PC-9 (cell line): ENCODE measurements at regions not wholly inside any gene's neighbourhood (a gene's known extent, or its start where the extent isn't known, plus 50 kb on each side); places are given as distances from the start of the nearest gene placed in this dataset.

ENCODE experiments used
- BruUV-seq: library from RNA; stranded (reverse); fragments of 400-500 nt; replicated peaks from 2 replicates; lab custom pipeline; 2021; lab: Mats Ljungman, UMichigan
- CTCF ChIA-PET: fragments of 300-600 bp; sonication (Branson Sonifier 250); formaldehyde crosslinking; loops from one replicate; lab custom pipeline; 2022; ENCODE audit warnings: antibody characterized with exemption; lab: Charles Lee
- POLR2A ChIA-PET: fragments of 300-600 bp; sonication (Branson Sonifier 250); formaldehyde crosslinking; loops from one replicate; lab custom pipeline; 2022; ENCODE audit warnings: antibody characterized with exemption; ENCODE audit not compliant: unreplicated experiment; lab: Charles Lee
- DNase-seq, 2 experiments: peaks; one replicate each; pipeline versions ENCODE4 v3.0.0 to v3.0.0-alpha.2; 2015 to 2022; ENCODE audit warnings: mixed read lengths in 1 of 2
- H2AFZ ChIP-seq: fragments of 200-600 bp; sonication (generic); 2 replicates; pipeline ENCODE4 v1.8.1; 2017; ENCODE audit warnings: antibody characterized with exemption
- H3F3A ChIP-seq: fragments of 200-600 bp; sonication (generic); 2 replicates; pipeline ENCODE4 v1.8.1; 2017; ENCODE audit warnings: antibody characterized with exemption, mild to moderate bottlenecking, low read depth; ENCODE audit not compliant: insufficient read depth
- H3K27ac ChIP-seq: fragments of 200-600 bp; sonication (generic); 2 replicates; pipeline ENCODE4 v1.6.1; 2016; ENCODE audit warnings: mixed run types
- H3K27me3 ChIP-seq: fragments of 200-600 bp; sonication (generic); 2 replicates; pipeline ENCODE4 v1.6.1; 2016; ENCODE audit warnings: low read depth, mixed run types; ENCODE audit not compliant: insufficient read depth
- H3K36me3 ChIP-seq: fragments of 200-600 bp; sonication (generic); 2 replicates; pipeline ENCODE4 v1.6.1; 2016; ENCODE audit warnings: low read depth, mixed run types
- H3K4me1 ChIP-seq: fragments of 200-600 bp; sonication (generic); replicated peaks from 2 replicates; pipeline ENCODE4 v1.6.1; 2016; ENCODE audit warnings: mixed run types; ENCODE audit not compliant: insufficient read depth
- H3K4me2 ChIP-seq: fragments of 200-600 bp; sonication (generic); 2 replicates; pipeline ENCODE4 v1.6.1; 2017; ENCODE audit warnings: mixed run types
- H3K4me3 ChIP-seq: fragments of 200-600 bp; sonication (generic); 2 replicates; pipeline ENCODE4 v1.6.1; 2016; ENCODE audit warnings: mixed run types
- H3K79me2 ChIP-seq: fragments of 200-600 bp; sonication (generic); 2 replicates; pipeline ENCODE4 v1.6.1; 2017; ENCODE audit warnings: low read depth, mixed run types
- H3K9me2 ChIP-seq: fragments of 200-600 bp; sonication (generic); 2 replicates; pipeline ENCODE4 v1.8.1; 2017; ENCODE audit warnings: mild to moderate bottlenecking; ENCODE audit not compliant: insufficient read depth
- H3K9me3 ChIP-seq: fragments of 200-600 bp; sonication (generic); 2 replicates; pipeline ENCODE4 v1.8.1; 2016; ENCODE audit warnings: low read depth; ENCODE audit not compliant: insufficient read depth
- H4K20me1 ChIP-seq: fragments of 200-600 bp; sonication (generic); 2 replicates; pipeline ENCODE4 v1.8.1; 2017; ENCODE audit not compliant: insufficient read depth
- CTCF ChIP-seq: fragments of 200-600 bp; sonication (generic); conservative IDR thresholded peaks from 2 replicates; pipeline ENCODE4 v1.6.1; 2017; ENCODE audit warnings: mixed run types, antibody characterized with exemption, mild to moderate bottlenecking, moderate library complexity
- EZH2 ChIP-seq: fragments of 200-600 bp; sonication (generic); IDR thresholded peaks from 2 replicates; pipeline ENCODE4 v1.8.0; 2017; ENCODE audit warnings: antibody characterized with exemption, low read depth
- intact Hi-C: fragments of 100-400 bp; cut with micrococcal nuclease; formaldehyde crosslinking; loops from one replicate; pipeline ENCODE4 v1.10.0; 2022; ENCODE audit not compliant: unreplicated experiment

DNA sequence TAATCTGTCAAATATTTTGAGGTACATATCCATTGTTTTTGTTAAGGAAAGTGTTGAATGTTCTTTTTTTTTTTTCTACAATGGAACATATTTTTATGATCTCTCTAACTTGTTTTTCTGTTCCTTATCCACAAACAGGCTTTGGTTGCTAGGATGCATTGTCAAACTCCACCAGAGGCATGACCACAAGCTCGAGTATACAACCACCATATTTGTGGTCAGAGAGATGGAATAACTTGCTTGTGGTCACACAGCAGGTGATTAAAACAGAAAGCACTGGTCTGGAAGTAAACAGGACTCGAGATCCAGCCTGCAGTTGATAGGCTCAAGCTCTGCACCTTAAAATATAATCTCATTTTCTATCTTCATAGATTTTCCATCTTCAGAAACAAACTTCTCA lies 105.8 kb upstream of the ADAMTS18 start:
- Histone ChIP-seq H3K4me2 (no peak overlapping the region), H3K79me2 (no peaks in the 10 kb centered on the region), H3K4me3 (no peak overlapping the region), H3F3A (no peaks in the 10 kb centered on the region), H3K27me3 (peaks cover 51% of the 10 kb centered on the region), H3K36me3 (no peaks in the 10 kb centered on the region), H4K20me1 (no peaks in the 10 kb centered on the region), H3K9me2 (no peaks in the 10 kb centered on the region), H3K9me3 (no peaks in the 10 kb centered on the region), H3K4me1 (no peaks in the 10 kb centered on the region), H3K27ac (no peak overlapping the region), H2AFZ (no peak overlapping the region)
- POLR2A ChIA-PET = interaction anchor here (0.7 kb wide), 1 partner anchor 20 kb away, joined by 4 read pairs; no protein-coding TSS in a partner anchor
- BruUV-seq = no TSS peak
- intact Hi-C loops = no loop called here
- CTCF ChIA-PET = no interaction called here
- TF ChIP-seq CTCF (no peak), EZH2 (no peak)
- no peak for DNase-seq

DNA sequence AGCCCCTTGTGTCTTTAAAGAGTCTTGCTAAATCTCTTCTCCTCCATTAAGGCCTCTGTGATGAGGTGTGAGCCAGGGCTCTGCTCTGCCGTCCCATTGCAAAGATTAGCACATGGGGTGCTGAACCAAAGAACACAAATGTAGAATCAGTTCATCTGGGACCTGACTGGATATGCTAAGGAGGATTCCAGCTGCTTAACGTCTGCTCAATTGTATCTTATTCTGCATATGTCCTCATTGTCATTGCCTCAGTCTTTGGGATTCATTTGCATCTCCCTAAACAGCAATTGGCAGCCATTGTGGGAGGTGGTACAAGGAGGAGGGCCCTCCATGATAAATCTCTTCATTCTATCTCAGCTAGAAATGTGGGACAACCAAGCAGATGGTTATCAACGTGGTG lies 106.3 kb upstream of the ADAMTS18 start:
- ChIA-PET POLR2A (interaction anchor here (0.7 kb wide), 1 partner anchor 19 kb away, joined by 4 read pairs; no protein-coding TSS in a partner anchor), CTCF (no interaction called here)
- Histone ChIP-seq H4K20me1 (no peaks in the 10 kb centered on the region), H3K9me3 (no peaks in the 10 kb centered on the region), H3K79me2 (no peaks in the 10 kb centered on the region), H2AFZ (no peak overlapping the region), H3K4me3 (no peak overlapping the region), H3K27ac (no peak overlapping the region), H3K4me2 (no peak overlapping the region), H3F3A (no peaks in the 10 kb centered on the region), H3K9me2 (no peaks in the 10 kb centered on the region), H3K36me3 (no peaks in the 10 kb centered on the region), H3K4me1 (no peaks in the 10 kb centered on the region), H3K27me3 (peaks cover 55% of the 10 kb centered on the region)
- TF ChIP-seq EZH2 (no peak), CTCF (no peak)
- BruUV-seq = no TSS peak
- intact Hi-C loops = no loop called here
- DNase-seq = no peak

- DNase-seq = no peak
- TF ChIP-seq CTCF = no peak
- no peak for TF ChIP-seq EZH2
- H3K9me3 ChIP-seq = no peaks in the 10 kb centered on the region
- ChIA-PET POLR2A (no interaction called here), CTCF (no interaction called here)
- H4K20me1 ChIP-seq = no peaks in the 10 kb centered on the region
- H3K4me2 ChIP-seq = no peak overlapping the region
- H3K9me2 ChIP-seq = no peaks in the 10 kb centered on the region
- no peaks in the 10 kb centered on the region for H3K4me1 ChIP-seq
- no TSS peak for BruUV-seq
- no peaks in the 10 kb centered on the region for H3K36me3 ChIP-seq
- no peak overlapping the region for H2AFZ ChIP-seq
- no peaks in the 10 kb centered on the region for H3F3A ChIP-seq
- H3K27me3 ChIP-seq = peaks cover 77% of the 10 kb centered on the region
- no peak overlapping the region for H3K4me3 ChIP-seq
- no peak overlapping the region for H3K27ac ChIP-seq
- H3K79me2 ChIP-seq = no peaks in the 10 kb centered on the region
- intact Hi-C loops = no loop called here
Observed at GRCh38 chr16:77548151-77548550, 113.3 kb upstream of the ADAMTS18 start.
